ENCODE measurements at regions not wholly inside any gene's neighbourhood (a gene's known extent, or its start where the extent isn't known, plus 50 kb on each side); places are given as distances from the start of the nearest gene placed in this dataset.

DNA sequence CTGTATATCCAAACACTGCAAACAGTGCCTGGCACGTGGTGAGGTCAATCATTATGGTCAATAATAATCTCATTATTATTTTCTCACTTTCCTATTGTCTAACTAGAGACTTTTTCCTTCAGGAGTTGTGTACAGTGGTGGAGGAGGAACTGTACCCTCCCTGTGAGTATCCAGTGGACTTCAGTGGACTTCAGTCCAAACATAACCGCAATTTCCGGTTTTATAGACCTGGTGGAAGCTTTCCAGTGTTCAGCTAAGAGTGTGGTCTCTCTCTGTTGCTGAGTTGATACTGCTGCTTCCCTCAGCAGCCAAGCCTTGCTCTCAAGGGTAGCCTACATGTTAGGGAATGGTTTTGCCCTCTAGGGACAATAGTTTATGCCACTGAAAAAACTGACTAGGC is 447.1 kb downstream of the TMEM182 start:
- Histone ChIP-seq H3K9me3 (replicated peaks in 1 of 3) (no peaks in the 10 kb centered on the region), H3K27ac (no peak overlapping the region), H3K4me1 (replicated peaks in 1 of 2) (no peaks in the 10 kb centered on the region), H3K27me3 (no peaks in the 10 kb centered on the region), H3K36me3 (replicated peaks in 1 of 2) (no peaks in the 10 kb centered on the region), H3K4me3 (no peak overlapping the region)
- no peak for DNase-seq
- 48 to 76% (median 59%) methylated on average over 3 of the region's 3 CpGs for WGBS, 4 donors
- TF ChIP-seq, protein P1, sequence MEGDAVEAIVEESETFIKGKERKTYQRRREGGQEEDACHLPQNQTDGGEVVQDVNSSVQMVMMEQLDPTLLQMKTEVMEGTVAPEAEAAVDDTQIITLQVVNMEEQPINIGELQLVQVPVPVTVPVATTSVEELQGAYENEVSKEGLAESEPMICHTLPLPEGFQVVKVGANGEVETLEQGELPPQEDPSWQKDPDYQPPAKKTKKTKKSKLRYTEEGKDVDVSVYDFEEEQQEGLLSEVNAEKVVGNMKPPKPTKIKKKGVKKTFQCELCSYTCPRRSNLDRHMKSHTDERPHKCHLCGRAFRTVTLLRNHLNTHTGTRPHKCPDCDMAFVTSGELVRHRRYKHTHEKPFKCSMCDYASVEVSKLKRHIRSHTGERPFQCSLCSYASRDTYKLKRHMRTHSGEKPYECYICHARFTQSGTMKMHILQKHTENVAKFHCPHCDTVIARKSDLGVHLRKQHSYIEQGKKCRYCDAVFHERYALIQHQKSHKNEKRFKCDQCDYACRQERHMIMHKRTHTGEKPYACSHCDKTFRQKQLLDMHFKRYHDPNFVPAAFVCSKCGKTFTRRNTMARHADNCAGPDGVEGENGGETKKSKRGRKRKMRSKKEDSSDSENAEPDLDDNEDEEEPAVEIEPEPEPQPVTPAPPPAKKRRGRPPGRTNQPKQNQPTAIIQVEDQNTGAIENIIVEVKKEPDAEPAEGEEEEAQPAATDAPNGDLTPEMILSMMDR (IDR thresholded peaks at IDR 0.05): no peak
- no peak for TF ChIP-seq POLR2A (IDR thresholded peaks at IDR 0.05)
- intact Hi-C loops (cut with DNase I): no loop called here

DNA sequence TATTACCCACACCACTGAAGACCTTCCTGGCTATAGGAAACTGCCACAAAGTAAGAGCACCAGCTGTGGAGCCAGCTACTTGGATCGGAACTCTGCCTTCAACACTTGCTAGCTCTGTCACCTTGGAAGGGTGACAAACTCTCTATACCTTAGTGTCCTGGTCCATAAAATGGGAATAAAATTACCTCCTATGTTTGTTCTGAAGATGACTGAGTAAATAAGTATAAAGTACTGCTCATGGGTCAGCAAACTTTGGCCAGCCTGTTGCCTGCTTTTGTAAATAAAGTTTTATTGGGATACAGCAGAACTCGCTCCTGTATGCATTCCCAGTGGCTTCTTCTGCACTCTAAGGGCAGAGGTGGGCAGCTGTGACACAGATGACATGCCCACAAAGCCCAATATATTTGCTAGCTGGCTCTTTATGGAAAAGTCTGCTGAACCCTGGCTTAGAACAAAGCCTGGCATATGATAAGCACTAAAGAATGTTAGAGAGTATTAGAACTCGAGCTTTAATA is 451.3 kb downstream of the TMEM182 start:
- no peak overlapping the region for H3K4me3 ChIP-seq
- H3K9me3 ChIP-seq (replicated peaks in 1 of 3): no peaks in the 10 kb centered on the region
- no peaks in the 10 kb centered on the region for H3K27me3 ChIP-seq
- no peak overlapping the region for H3K27ac ChIP-seq
- no peaks in the 10 kb centered on the region for H3K4me1 ChIP-seq (replicated peaks in 1 of 2)
- no peak for DNase-seq
- no peaks in the 10 kb centered on the region for H3K36me3 ChIP-seq (replicated peaks in 1 of 2)
- intact Hi-C loops (cut with DNase I): no loop called here
- no peak for TF ChIP-seq POLR2A (IDR thresholded peaks at IDR 0.05)
- TF ChIP-seq, protein P1 (IDR thresholded peaks at IDR 0.05): no peak
- 72 to 76% (median 74%) methylated on average over 3 of the region's 3 CpGs for WGBS, 4 donors

DNA sequence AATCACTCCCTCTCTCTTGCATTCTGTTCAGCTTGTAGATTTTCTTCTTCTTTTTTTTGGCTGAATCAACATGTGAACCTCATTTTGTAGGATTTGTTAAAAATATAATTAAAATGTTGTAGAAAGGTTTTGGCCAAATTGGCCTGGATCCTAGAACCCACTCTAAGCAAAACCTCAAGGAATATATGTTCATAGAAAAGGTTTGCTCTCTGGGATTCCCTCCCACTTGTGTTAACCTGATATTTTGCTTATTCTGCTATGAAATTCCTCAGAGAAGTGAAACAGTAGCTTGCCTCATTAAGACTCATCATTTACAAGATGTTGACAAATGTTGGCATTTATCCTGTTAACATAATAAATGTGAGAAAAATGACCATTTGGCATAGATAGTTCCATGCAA is 456.7 kb downstream of the TMEM182 start:
- TF ChIP-seq, protein P1 (IDR thresholded peaks at IDR 0.05): no peak
- Histone ChIP-seq H3K27me3 (no peaks in the 10 kb centered on the region), H3K9me3 (replicated peaks in 1 of 3) (no peaks in the 10 kb centered on the region), H3K27ac (no peak overlapping the region), H3K4me1 (replicated peaks in 1 of 2) (no peaks in the 10 kb centered on the region), H3K4me3 (no peak overlapping the region), H3K36me3 (replicated peaks in 1 of 2) (no peaks in the 10 kb centered on the region)
- intact Hi-C loops (cut with DNase I): no loop called here
- DNase-seq: no peak

DNA sequence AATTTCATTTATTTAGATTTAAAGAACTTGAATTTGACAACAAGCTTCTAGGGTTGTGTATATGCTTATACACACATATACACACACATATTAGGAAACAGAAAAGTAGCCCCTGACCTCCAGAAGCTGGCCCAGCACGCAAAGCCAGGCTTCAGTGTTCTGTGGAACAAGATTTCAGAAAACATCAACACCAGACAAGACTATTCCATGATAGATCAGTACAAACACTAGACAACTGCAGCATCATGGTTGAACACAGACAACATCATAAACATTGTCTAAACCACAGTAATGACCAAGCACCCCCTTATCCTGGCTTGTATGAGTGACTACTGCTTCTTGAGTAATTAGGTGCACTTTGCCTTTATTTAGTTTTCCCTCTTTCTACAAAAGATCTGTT is 457.6 kb downstream of the TMEM182 start:
- intact Hi-C loops (cut with DNase I): no loop called here
- no peaks in the 10 kb centered on the region for H3K27me3 ChIP-seq
- WGBS, 4 donors: 63 to 86% (median 71%) methylated on average over 1 of the region's 1 CpG
- H3K4me1 ChIP-seq (replicated peaks in 1 of 2): no peaks in the 10 kb centered on the region
- DNase-seq: no peak
- H3K27ac ChIP-seq: no peak overlapping the region
- TF ChIP-seq POLR2A (IDR thresholded peaks at IDR 0.05): no peak
- TF ChIP-seq, protein P1 (IDR thresholded peaks at IDR 0.05): no peak
- no peaks in the 10 kb centered on the region for H3K36me3 ChIP-seq (replicated peaks in 1 of 2)
- H3K4me3 ChIP-seq: no peak overlapping the region
- H3K9me3 ChIP-seq (replicated peaks in 1 of 3): no peaks in the 10 kb centered on the region

Data from adrenal gland (tissue), 9 donors.